ENCODE measurements at regions not wholly inside any gene's neighbourhood (a gene's known extent, or its start where the extent isn't known, plus 50 kb on each side); places are given as distances from the start of the nearest gene placed in this dataset.
"Not testable (repeated sequence)": the region's sequence is repeated elsewhere in the genome, so short reads cannot be mapped to it uniquely, and the experiment has no call there.

- DNase-seq = not testable (repeated sequence)
Observed at GRCh38 chr1:83208540-83208939, 790.4 kb downstream of the TTLL7 start.

- DNase-seq = not testable (repeated sequence)
Observed at GRCh38 chr1:83194610-83195009, 804.3 kb downstream of the TTLL7 start.

GRCh38 chr1:83182033-83182728 lies 816.8 kb downstream of the TTLL7 start:
- DNase-seq = not testable (repeated sequence)

- DNase-seq = not testable (repeated sequence)
Observed at GRCh38 chr1:83180621-83181020, 818.3 kb downstream of the TTLL7 start.

GRCh38 chr1:83167634-83168033 lies 831.3 kb downstream of the TTLL7 start:
- DNase-seq = not testable (repeated sequence)

GRCh38 chr1:83163879-83164475 lies 835.0 kb downstream of the TTLL7 start:
- DNase-seq = not testable (repeated sequence)

- DNase-seq = not testable (repeated sequence)
Observed at GRCh38 chr1:83158924-83159323, 840.0 kb downstream of the TTLL7 start.

- not testable (repeated sequence) for DNase-seq
Observed at GRCh38 chr1:83154306-83154705, 844.6 kb downstream of the TTLL7 start.

GRCh38 chr1:83151167-83151898 lies 847.6 kb downstream of the TTLL7 start:
- not testable (repeated sequence) for DNase-seq

- DNase-seq = not testable (repeated sequence)
Observed at GRCh38 chr1:83150479-83150878, 848.5 kb downstream of the TTLL7 start.

GRCh38 chr1:83145820-83146219 lies 853.1 kb downstream of the TTLL7 start:
- DNase-seq = not testable (repeated sequence)

GRCh38 chr1:83142802-83143201 lies 856.1 kb downstream of the TTLL7 start:
- not testable (repeated sequence) for DNase-seq

- DNase-seq = not testable (repeated sequence)
Observed at GRCh38 chr1:83135524-83136157, 863.3 kb downstream of the TTLL7 start.

- DNase-seq = not testable (repeated sequence)
Observed at GRCh38 chr1:83134322-83135014, 864.5 kb downstream of the TTLL7 start.

GRCh38 chr1:83131692-83131955 lies 867.3 kb downstream of the TTLL7 start:
- no peak for DNase-seq

GRCh38 chr1:83130886-83131691 lies 867.8 kb downstream of the TTLL7 start:
- DNase-seq = no peak

- DNase-seq = no peak
Observed at GRCh38 chr1:83129107-83129506, 869.8 kb downstream of the TTLL7 start.

- DNase-seq = no peak
Observed at GRCh38 chr1:83125456-83125855, 873.5 kb downstream of the TTLL7 start.

- no peak for DNase-seq
Observed at GRCh38 chr1:83123019-83123418, 875.9 kb downstream of the TTLL7 start.

- no peak for DNase-seq
Observed at GRCh38 chr1:83118472-83118871, 880.5 kb downstream of the TTLL7 start.

GRCh38 chr1:83117030-83117429 lies 881.9 kb downstream of the TTLL7 start:
- not testable (repeated sequence) for DNase-seq

GRCh38 chr1:83115785-83116184 lies 883.1 kb downstream of the TTLL7 start:
- DNase-seq = no peak
